Ascending aorta (tissue), 2 donors: ENCODE measurements at regions not wholly inside any gene's neighbourhood (a gene's known extent, or its start where the extent isn't known, plus 50 kb on each side); places are given as distances from the start of the nearest gene placed in this dataset.

Experiments used
- DNase-seq, 2 donors: peaks; one replicate each; pipeline ENCODE4 v3.0.0-alpha.2; 2019; ENCODE audit warnings: low spot score in 2 of 2
- H3K27ac ChIP-seq, 2 donors: fragments of 200-600 bp; sonication (generic); one replicate each; pipeline ENCODE4 v1.5.1; 2016 to 2017; ENCODE audit warnings: mild to moderate bottlenecking in 1 of 2
- H3K27me3 ChIP-seq: fragments of 200-600 bp; sonication (generic); one replicate; pipeline ENCODE4 v1.5.1; 2017
- H3K36me3 ChIP-seq, 2 donors: fragments of 200-600 bp; sonication (generic); one replicate each; pipeline ENCODE4 v1.5.1; 2016
- H3K4me1 ChIP-seq, 2 donors: fragments of 200-600 bp; sonication (generic); one replicate each; pipeline ENCODE4 v1.5.1; 2016 to 2017; ENCODE audit warnings: mild to moderate bottlenecking in 1 of 2
- H3K4me3 ChIP-seq, 2 donors: fragments of 200-600 bp; sonication (generic); one replicate each; pipeline ENCODE4 v1.5.1; 2016 to 2017; ENCODE audit warnings: mild to moderate bottlenecking in 1 of 2
- H3K9me3 ChIP-seq, 2 donors: fragments of 200-600 bp; sonication (generic); one replicate each; pipeline ENCODE4 v1.5.1; 2016
- CTCF ChIP-seq, 3 experiments: fragments of 200-600 bp in 2 of 3; fragments of 450-650 bp in 1 of 3; sonication (generic) in 2 of 3; IDR thresholded peaks; one replicate each; pipeline ENCODE4 v1.5.1; 2016 to 2019; ENCODE audit warnings: antibody characterized with exemption in 3 of 3, mild to moderate bottlenecking in 1 of 3, moderate library complexity in 1 of 3
- intact Hi-C: fragments of 100-400 bp; cut with DNase I; formaldehyde crosslinking; loops from one replicate; pipeline ENCODE4 v1.15.1; 2023

- DNase-seq = no peak
- no peaks in the 10 kb centered on the region for H3K36me3 ChIP-seq
- no peak for TF ChIP-seq CTCF (IDR thresholded peaks at IDR 0.05)
- no peak overlapping the region for H3K4me3 ChIP-seq
- no peaks in the 10 kb centered on the region for H3K9me3 ChIP-seq
- H3K4me1 ChIP-seq = peaks cover 0 to 6% of the 10 kb centered on the region in 2 donors
- H3K27ac ChIP-seq = peak overlapping the region; percentile 9 to 29
- H3K27me3 ChIP-seq = no peaks in the 10 kb centered on the region
- intact Hi-C loops = loop anchor here (5.0 kb wide), 1 partner anchor 75 kb away; no protein-coding TSS in a partner anchor
Measured at GRCh38 chr6:2502096-2502997, 248.4 kb downstream of the MYLK4 start.

DNA sequence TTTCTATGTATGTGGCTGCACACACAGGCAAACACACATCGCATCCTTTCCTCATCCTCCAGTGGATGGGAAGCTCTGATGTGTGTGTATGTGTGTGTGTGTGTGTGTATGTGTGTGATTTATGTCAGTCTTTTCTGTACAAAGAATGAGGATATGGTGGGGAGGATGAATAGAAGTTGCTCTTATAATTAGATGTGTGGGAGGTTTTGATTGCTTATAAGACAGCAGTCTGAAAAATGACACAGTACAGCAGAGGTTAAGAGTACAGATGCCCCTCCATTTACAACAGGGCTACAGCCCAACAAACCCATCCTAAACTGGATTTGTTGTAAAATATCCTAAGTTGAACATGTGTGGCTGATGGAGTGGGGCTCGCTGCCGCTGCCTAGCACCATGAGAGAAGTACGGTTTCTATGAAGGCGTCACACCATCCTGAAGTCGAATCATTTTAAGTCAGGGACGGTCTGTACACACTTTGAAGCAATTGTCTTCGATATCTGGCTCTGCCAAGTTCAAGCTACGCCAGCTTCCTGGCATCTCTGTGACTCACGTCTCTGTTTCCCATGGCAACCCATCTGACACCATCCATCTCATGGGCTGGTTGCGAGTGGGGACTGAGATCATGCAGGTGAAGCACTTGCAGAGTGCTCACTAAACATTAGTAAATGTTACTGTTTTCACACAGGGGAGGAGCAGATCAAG lies 252.6 kb downstream of the MYLK4 start:
- Histone ChIP-seq H3K36me3 (no peaks in the 10 kb centered on the region), H3K27me3 (no peaks in the 10 kb centered on the region), H3K27ac (no peak overlapping the region), H3K4me1 (peaks cover 0 to 6% of the 10 kb centered on the region in 2 donors), H3K9me3 (no peaks in the 10 kb centered on the region), H3K4me3 (no peak overlapping the region)
- no peak for TF ChIP-seq CTCF (IDR thresholded peaks at IDR 0.05)
- intact Hi-C loops = no loop called here
- DNase-seq = no peak

DNA sequence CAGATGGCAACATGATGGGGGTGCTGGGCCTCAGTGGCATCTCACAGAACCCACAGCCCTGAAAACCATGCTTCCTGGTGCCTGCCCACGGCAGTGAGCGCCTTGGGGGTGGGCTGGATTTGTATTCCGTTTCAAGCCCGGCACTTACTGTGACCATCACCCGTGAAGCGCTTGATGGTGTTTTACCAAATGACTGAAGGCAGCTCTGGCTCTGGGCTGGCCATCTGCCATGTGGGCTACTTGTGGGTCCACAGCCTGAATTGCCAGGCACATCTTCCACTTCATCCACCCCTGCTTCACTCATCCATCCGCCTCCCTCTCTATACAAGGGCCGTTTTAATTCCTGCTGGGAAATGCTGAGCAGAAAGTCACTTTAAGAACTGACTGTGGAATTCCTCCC lies 250.9 kb upstream of the GMDS start:
- DNase-seq = no peak
- H3K4me3 ChIP-seq = no peak overlapping the region
- no peak for TF ChIP-seq CTCF (IDR thresholded peaks at IDR 0.05)
- no peaks in the 10 kb centered on the region for H3K9me3 ChIP-seq
- H3K27ac ChIP-seq = no peak overlapping the region
- intact Hi-C loops = no loop called here
- H3K27me3 ChIP-seq = no peaks in the 10 kb centered on the region
- no peaks in the 10 kb centered on the region for H3K4me1 ChIP-seq
- H3K36me3 ChIP-seq = no peaks in the 10 kb centered on the region

- no peak overlapping the region for H3K27ac ChIP-seq
- no peaks in the 10 kb centered on the region for H3K9me3 ChIP-seq
- DNase-seq = no peak
- no peak for TF ChIP-seq CTCF (IDR thresholded peaks at IDR 0.05)
- no peaks in the 10 kb centered on the region for H3K27me3 ChIP-seq
- H3K36me3 ChIP-seq = no peaks in the 10 kb centered on the region
- no peaks in the 10 kb centered on the region for H3K4me1 ChIP-seq
- intact Hi-C loops = no loop called here
- no peak overlapping the region for H3K4me3 ChIP-seq
Measured at GRCh38 chr6:2492686-2493523, 247.5 kb upstream of the GMDS start.

- no peaks in the 10 kb centered on the region for H3K36me3 ChIP-seq
- no peaks in the 10 kb centered on the region for H3K4me1 ChIP-seq
- no peaks in the 10 kb centered on the region for H3K9me3 ChIP-seq
- H3K4me3 ChIP-seq = no peak overlapping the region
- H3K27me3 ChIP-seq = no peaks in the 10 kb centered on the region
- DNase-seq = no peak
- intact Hi-C loops = no loop called here
- no peak for TF ChIP-seq CTCF (IDR thresholded peaks at IDR 0.05)
- no peak overlapping the region for H3K27ac ChIP-seq
Measured at GRCh38 chr6:2491137-2491536, 245.7 kb upstream of the GMDS start.
